HEK293 (cell line): ENCODE measurements at regions not wholly inside any gene's neighbourhood (a gene's known extent, or its start where the extent isn't known, plus 50 kb on each side); places are given as distances from the start of the nearest gene placed in this dataset.

Source experiments
- CTCF ChIP-seq: fragments of 450-650 bp; formaldehyde crosslinking; IDR thresholded peaks from 2 replicates; pipeline ENCODE4 v1.5.1; 2016; ENCODE audit warnings: missing biosample characterization, missing genetic modification characterization
- IKZF3 ChIP-seq: fragments of 450-650 bp; IDR thresholded peaks from 2 replicates; pipeline ENCODE4 v1.5.0; 2018; ENCODE audit warnings: missing biosample characterization, mild to moderate bottlenecking, missing genetic modification characterization, moderate library complexity
- REST ChIP-seq: fragments of 450-650 bp; formaldehyde crosslinking; IDR thresholded peaks from 2 replicates; pipeline ENCODE4 v1.5.1; 2016; ENCODE audit warnings: missing biosample characterization, missing genetic modification characterization
- ZBTB1 ChIP-seq: fragments of 450-650 bp; formaldehyde crosslinking; IDR thresholded peaks from 2 replicates; pipeline ENCODE4 v1.5.1; 2016; ENCODE audit warnings: missing biosample characterization, missing genetic modification characterization
- ZBTB49 ChIP-seq: fragments of 450-650 bp; formaldehyde crosslinking; IDR thresholded peaks from 2 replicates; pipeline ENCODE4 v1.5.1; 2016; ENCODE audit warnings: missing biosample characterization, missing genetic modification characterization, low read depth
- ZFP41 ChIP-seq: fragments of 450-650 bp; formaldehyde crosslinking; IDR thresholded peaks from 2 replicates; pipeline ENCODE4 v1.5.1; 2016; ENCODE audit warnings: missing biosample characterization, missing genetic modification characterization, borderline replicate concordance
- ZNF138 ChIP-seq: fragments of 450-650 bp; formaldehyde crosslinking; IDR thresholded peaks from 2 replicates; pipeline ENCODE4 v1.5.1; 2016; ENCODE audit warnings: missing biosample characterization, missing genetic modification characterization, borderline replicate concordance
- ZNF561 ChIP-seq: fragments of 450-650 bp; IDR thresholded peaks from 2 replicates; pipeline ENCODE4 v1.5.1; 2018; ENCODE audit warnings: missing biosample characterization, missing genetic modification characterization, borderline replicate concordance
- ZNF777 ChIP-seq: fragments of 450-650 bp; formaldehyde crosslinking; IDR thresholded peaks from 2 replicates; pipeline ENCODE4 v1.5.1; 2017; ENCODE audit warnings: missing biosample characterization, missing genetic modification characterization, borderline replicate concordance

GRCh38 chr6:132065556-132065955 lies 114.4 kb upstream of the CCN2 start:
- no peak for TF ChIP-seq CTCF (tag by site-specific recombination)
- no peak for TF ChIP-seq ZBTB1
- no peak for TF ChIP-seq ZNF561 (tag by site-specific recombination)
- TF ChIP-seq REST, result no peak
- TF ChIP-seq ZNF777 (tag by site-specific recombination), result no peak
- TF ChIP-seq ZFP41 (tag by site-specific recombination), result no peak
- no peak for TF ChIP-seq ZBTB49 (tag by site-specific recombination)
- no peak for TF ChIP-seq IKZF3 (tag by site-specific recombination)
- TF ChIP-seq ZNF138 (tag by site-specific recombination), result no peak
